OCI-LY1 (cell line): ENCODE measurements at regions not wholly inside any gene's neighbourhood (a gene's known extent, or its start where the extent isn't known, plus 50 kb on each side); places are given as distances from the start of the nearest gene placed in this dataset.

Experiments used
- H2AFZ ChIP-seq: fragments of 200-600 bp; sonication (generic), shearing (Covaris generic); 2 replicates; pipeline ENCODE4 v1.6.0; 2014; ENCODE audit warnings: antibody characterized with exemption, mild to moderate bottlenecking, low read length
- H3F3A ChIP-seq: fragments of 200-600 bp; sonication (generic), shearing (Covaris generic); 2 replicates; pipeline ENCODE4 v1.6.0; 2014; ENCODE audit warnings: mild to moderate bottlenecking, antibody characterized with exemption, low read length, moderate library complexity; ENCODE audit not compliant: insufficient read depth
- H3K27ac ChIP-seq: fragments of 200-600 bp; sonication (generic); 2 replicates; pipeline ENCODE4 v1.5.1; 2014; ENCODE audit warnings: low read length, mixed run types, mild to moderate bottlenecking, low read depth; ENCODE audit not compliant: poor library complexity, severe bottlenecking
- H3K27me3 ChIP-seq: fragments of 200-600 bp; sonication (generic); 2 replicates; pipeline ENCODE4 v1.6.0; 2014; ENCODE audit warnings: antibody characterized with exemption, mild to moderate bottlenecking, low read length, moderate library complexity; ENCODE audit not compliant: insufficient read depth
- H3K36me3 ChIP-seq: fragments of 200-600 bp; sonication (generic); 2 replicates; pipeline ENCODE4 v1.6.1; 2014; ENCODE audit warnings: mild to moderate bottlenecking, antibody characterized with exemption, low read length, moderate library complexity, mixed read lengths; ENCODE audit not compliant: insufficient read depth
- H3K4me1 ChIP-seq: fragments of 200-600 bp; sonication (generic); 2 replicates; pipeline ENCODE4 v1.5.1; 2014; ENCODE audit warnings: mild to moderate bottlenecking, low read length, moderate library complexity; ENCODE audit not compliant: insufficient read depth, severe bottlenecking
- H3K4me2 ChIP-seq: fragments of 200-600 bp; sonication (generic), shearing (Covaris generic); 2 replicates; pipeline ENCODE4 v1.6.1; 2014; ENCODE audit warnings: low read length
- H3K4me3 ChIP-seq: fragments of 200-600 bp; sonication (generic); 2 replicates; pipeline ENCODE4 v1.5.1; 2014; ENCODE audit warnings: low read length, low read depth, mild to moderate bottlenecking, mixed read lengths; ENCODE audit not compliant: poor library complexity, severe bottlenecking
- H3K79me2 ChIP-seq: fragments of 200-600 bp; shearing (Covaris generic); 2 replicates; pipeline ENCODE4 v1.6.1; 2016; ENCODE audit warnings: mixed run types, low read length, mixed read lengths; ENCODE audit not compliant: insufficient read depth
- H3K9ac ChIP-seq: fragments of 200-600 bp; sonication (generic), shearing (Covaris generic); 2 replicates; pipeline ENCODE4 v1.6.1; 2014; ENCODE audit warnings: mild to moderate bottlenecking, low read length, mixed read lengths
- H3K9me2 ChIP-seq: fragments of 200-600 bp; sonication (generic), shearing (Covaris generic); 2 replicates; pipeline ENCODE4 v1.6.1; 2014; ENCODE audit warnings: low read depth, mild to moderate bottlenecking, low read length, mixed read lengths
- H3K9me3 ChIP-seq: fragments of 200-600 bp; shearing (Covaris generic); 2 replicates; pipeline ENCODE4 v1.6.1; 2014; ENCODE audit warnings: low read length, mixed read lengths
- H4K20me1 ChIP-seq: fragments of 200-600 bp; sonication (generic), shearing (Covaris generic); 2 replicates; pipeline ENCODE4 v1.6.0; 2016; ENCODE audit warnings: mild to moderate bottlenecking, low read length; ENCODE audit not compliant: insufficient read depth
- CTCF ChIP-seq: fragments of 200-600 bp; sonication (generic), shearing (Covaris generic); IDR thresholded peaks from 2 replicates; pipeline ENCODE4 v1.5.1; 2017; ENCODE audit warnings: mild to moderate bottlenecking, antibody characterized with exemption, low read length, moderate library complexity, mixed read lengths
- EZH2 ChIP-seq: fragments of 200-600 bp; sonication (generic), shearing (Covaris generic); IDR thresholded peaks from 2 replicates; pipeline ENCODE4 v1.8.0; 2017; ENCODE audit warnings: borderline replicate concordance, mixed run types, mild to moderate bottlenecking, antibody characterized with exemption, low read length, moderate library complexity, mixed read lengths

GRCh38 chr2:128568106-128568505 is 249.4 kb upstream of the HS6ST1 start:
- Histone ChIP-seq H3K27me3 (no peaks in the 10 kb centered on the region), H3K9ac (no peak overlapping the region), H3K9me2 (no peaks in the 10 kb centered on the region), H4K20me1 (no peaks in the 10 kb centered on the region), H3K4me1 (no peaks in the 10 kb centered on the region), H3K79me2 (no peaks in the 10 kb centered on the region), H3K4me3 (no peak overlapping the region), H3K27ac (no peak overlapping the region), H3F3A (no peaks in the 10 kb centered on the region), H3K36me3 (no peaks in the 10 kb centered on the region), H3K9me3 (no peaks in the 10 kb centered on the region), H3K4me2 (no peak overlapping the region), H2AFZ (no peak overlapping the region)
- TF ChIP-seq EZH2 (no peak), CTCF (no peak)

- Histone ChIP-seq H3F3A (no peaks in the 10 kb centered on the region), H3K9ac (no peak overlapping the region)
- no peak for TF ChIP-seq EZH2
- TF ChIP-seq CTCF: no peak
These were observed 254.4 kb upstream of the HS6ST1 start for GRCh38 chr2:128573116-128573515.

DNA sequence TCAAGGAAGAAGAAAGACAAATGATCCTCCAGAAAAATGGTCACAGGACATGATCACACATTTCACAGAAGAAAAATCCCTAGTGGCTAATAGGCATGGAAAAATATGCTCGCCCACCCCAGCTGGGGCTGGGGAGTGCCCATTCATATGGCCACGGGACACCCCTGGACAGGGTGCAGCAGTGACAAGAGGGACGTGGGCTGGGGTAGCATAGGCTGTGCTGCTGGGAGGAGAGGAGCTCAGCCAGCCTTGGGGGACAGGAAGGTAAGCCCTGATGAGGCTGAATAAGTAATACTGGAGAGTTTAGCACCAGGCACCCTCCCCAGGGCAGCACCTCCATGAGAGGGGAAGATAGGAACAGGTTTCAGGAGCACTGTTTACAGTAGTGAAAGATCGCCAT is 254.9 kb upstream of the HS6ST1 start:
- Histone ChIP-seq H3K9ac (no peak overlapping the region), H3K9me2 (no peaks in the 10 kb centered on the region), H3K4me3 (no peak overlapping the region), H3K27ac (no peak overlapping the region), H3F3A (no peaks in the 10 kb centered on the region), H3K9me3 (no peaks in the 10 kb centered on the region), H3K36me3 (no peaks in the 10 kb centered on the region), H3K27me3 (no peaks in the 10 kb centered on the region), H3K79me2 (no peaks in the 10 kb centered on the region), H3K4me2 (no peak overlapping the region), H2AFZ (no peak overlapping the region), H4K20me1 (no peaks in the 10 kb centered on the region), H3K4me1 (no peaks in the 10 kb centered on the region)
- TF ChIP-seq CTCF: no peak
- no peak for TF ChIP-seq EZH2

More at GRCh38 chr2:128573116-128573515, 254.4 kb upstream of the HS6ST1 start:
- no peaks in the 10 kb centered on the region for H3K9me2 ChIP-seq
- no peaks in the 10 kb centered on the region for H3K79me2 ChIP-seq
- H3K4me3 ChIP-seq: no peak overlapping the region
- H3K27ac ChIP-seq: no peak overlapping the region
- H3K9me3 ChIP-seq: no peaks in the 10 kb centered on the region
- H3K27me3 ChIP-seq: no peaks in the 10 kb centered on the region
- no peaks in the 10 kb centered on the region for H3K36me3 ChIP-seq
- H3K4me2 ChIP-seq: no peak overlapping the region
- no peak overlapping the region for H2AFZ ChIP-seq
- no peaks in the 10 kb centered on the region for H4K20me1 ChIP-seq
- H3K4me1 ChIP-seq: no peaks in the 10 kb centered on the region
